ENCODE measurements at regions not wholly inside any gene's neighbourhood (a gene's known extent, or its start where the extent isn't known, plus 50 kb on each side); places are given as distances from the start of the nearest gene placed in this dataset.

- TF ChIP-seq CTCF (IDR thresholded peaks at IDR 0.05) (no peak), POLR2A (IDR thresholded peaks at IDR 0.05) (no peak)
Measured at GRCh38 chr4:144591401-144591800, 54.6 kb upstream of the HHIP start.

All from upper lobe of left lung (tissue), 4 donors.